Loucy (cell line): ENCODE measurements at regions not wholly inside any gene's neighbourhood (a gene's known extent, or its start where the extent isn't known, plus 50 kb on each side); places are given as distances from the start of the nearest gene placed in this dataset.

Experiments
- H2AFZ ChIP-seq: fragments of 200-600 bp; sonication (generic); 2 replicates; pipeline ENCODE4 v1.6.0; 2016; ENCODE audit warnings: antibody characterized with exemption, mild to moderate bottlenecking, low read length, moderate library complexity
- H3F3A ChIP-seq: fragments of 200-600 bp; 2 replicates; pipeline ENCODE4 v1.6.0; 2016; ENCODE audit warnings: antibody characterized with exemption, low read depth, mild to moderate bottlenecking
- H3K27me3 ChIP-seq: fragments of 200-600 bp; sonication (generic); 2 replicates; pipeline ENCODE4 v1.6.1; 2014; ENCODE audit warnings: low read length, mild to moderate bottlenecking; ENCODE audit not compliant: insufficient read depth, poor library complexity, severe bottlenecking
- H3K36me3 ChIP-seq: fragments of 200-600 bp; sonication (generic); 2 replicates; pipeline ENCODE4 v1.6.1; 2016; ENCODE audit warnings: low read length; ENCODE audit not compliant: insufficient read depth
- H3K4me1 ChIP-seq: fragments of 200-600 bp; sonication (generic); 2 replicates; pipeline ENCODE4 v1.5.1; 2014; ENCODE audit warnings: low read length, mild to moderate bottlenecking; ENCODE audit not compliant: insufficient read depth, poor library complexity, severe bottlenecking
- H3K4me2 ChIP-seq: fragments of 200-600 bp; sonication (generic); 2 replicates; pipeline ENCODE4 v1.6.0; 2014; ENCODE audit warnings: antibody characterized with exemption, low read length, low read depth, mild to moderate bottlenecking; ENCODE audit not compliant: poor library complexity, severe bottlenecking
- H3K4me3 ChIP-seq: fragments of 200-600 bp; sonication (generic); 2 replicates; pipeline ENCODE4 v1.5.1; 2014; ENCODE audit warnings: low read length, mild to moderate bottlenecking, mixed read lengths; ENCODE audit not compliant: poor library complexity, severe bottlenecking
- H3K79me2 ChIP-seq: fragments of 200-600 bp; sonication (generic); 2 replicates; pipeline ENCODE4 v1.6.1; 2014; ENCODE audit warnings: low read length; ENCODE audit not compliant: insufficient read depth
- H3K9ac ChIP-seq: fragments of 200-600 bp; sonication (generic); 2 replicates; pipeline ENCODE4 v1.6.0; 2014; ENCODE audit warnings: mild to moderate bottlenecking, low read depth, low read length, moderate library complexity; ENCODE audit not compliant: poor library complexity, severe bottlenecking
- H3K9me2 ChIP-seq: fragments of 200-600 bp; sonication (generic); replicated peaks from 2 replicates; pipeline ENCODE4 v1.6.1; 2016; ENCODE audit warnings: low read depth, low read length, mixed read lengths
- H3K9me3 ChIP-seq: fragments of 200-600 bp; sonication (generic); 2 replicates; pipeline ENCODE4 v1.6.1; 2014; ENCODE audit warnings: mild to moderate bottlenecking, antibody characterized with exemption, low read length, low read depth; ENCODE audit not compliant: insufficient read depth
- H4K20me1 ChIP-seq: fragments of 200-600 bp; sonication (generic); 2 replicates; pipeline ENCODE4 v1.6.0; 2014; ENCODE audit warnings: antibody characterized with exemption, low read length, mild to moderate bottlenecking; ENCODE audit not compliant: insufficient read depth, poor library complexity, severe bottlenecking
- EZH2phosphoT487 ChIP-seq: fragments of 200-600 bp; IDR thresholded peaks from 2 replicates; pipeline ENCODE4 v1.6.1; 2018; ENCODE audit warnings: antibody characterized with exemption, mild to moderate bottlenecking, moderate library complexity, borderline replicate concordance
- TF ChIP-seq, protein P1 (sequence below): fragments of 200-600 bp; sonication (generic); conservative IDR thresholded peaks from 2 replicates; pipeline ENCODE4 v1.5.1; 2014; ENCODE audit warnings: mild to moderate bottlenecking, antibody characterized with exemption, low read length

DNA sequence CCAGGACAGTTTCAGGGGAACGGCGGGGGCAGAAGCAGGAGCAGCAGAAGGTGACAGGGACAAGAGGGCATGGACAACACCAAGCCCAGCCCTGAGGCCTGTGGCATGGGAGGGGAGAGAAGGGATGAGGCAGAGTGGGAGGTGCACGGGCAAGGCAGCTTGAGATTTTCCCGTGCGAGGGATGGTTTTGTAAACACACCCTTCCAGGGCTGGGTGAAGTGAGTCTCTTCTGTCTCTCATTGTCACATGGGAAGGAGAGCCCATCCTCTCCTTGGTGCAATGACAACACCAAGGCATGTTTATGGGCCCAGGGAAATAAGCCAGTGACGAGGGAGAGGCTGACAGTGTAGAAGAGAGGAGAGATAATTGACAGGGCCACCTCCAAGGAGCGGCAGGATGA lies 69.6 kb upstream of the RIOK3 start:
- Histone ChIP-seq H3K9ac (no peak overlapping the region), H3K9me2 (no peaks in the 10 kb centered on the region), H2AFZ (no peak overlapping the region), H3K27me3 (no peaks in the 10 kb centered on the region), H3K36me3 (no peaks in the 10 kb centered on the region), H4K20me1 (no peaks in the 10 kb centered on the region), H3K79me2 (no peaks in the 10 kb centered on the region), H3K4me2 (no peak overlapping the region), H3F3A (no peaks in the 10 kb centered on the region), H3K4me3 (no peak overlapping the region), H3K9me3 (no peaks in the 10 kb centered on the region), H3K4me1 (peaks cover 20% of the 10 kb centered on the region)
- no peak for TF ChIP-seq EZH2phosphoT487
- TF ChIP-seq, protein P1, sequence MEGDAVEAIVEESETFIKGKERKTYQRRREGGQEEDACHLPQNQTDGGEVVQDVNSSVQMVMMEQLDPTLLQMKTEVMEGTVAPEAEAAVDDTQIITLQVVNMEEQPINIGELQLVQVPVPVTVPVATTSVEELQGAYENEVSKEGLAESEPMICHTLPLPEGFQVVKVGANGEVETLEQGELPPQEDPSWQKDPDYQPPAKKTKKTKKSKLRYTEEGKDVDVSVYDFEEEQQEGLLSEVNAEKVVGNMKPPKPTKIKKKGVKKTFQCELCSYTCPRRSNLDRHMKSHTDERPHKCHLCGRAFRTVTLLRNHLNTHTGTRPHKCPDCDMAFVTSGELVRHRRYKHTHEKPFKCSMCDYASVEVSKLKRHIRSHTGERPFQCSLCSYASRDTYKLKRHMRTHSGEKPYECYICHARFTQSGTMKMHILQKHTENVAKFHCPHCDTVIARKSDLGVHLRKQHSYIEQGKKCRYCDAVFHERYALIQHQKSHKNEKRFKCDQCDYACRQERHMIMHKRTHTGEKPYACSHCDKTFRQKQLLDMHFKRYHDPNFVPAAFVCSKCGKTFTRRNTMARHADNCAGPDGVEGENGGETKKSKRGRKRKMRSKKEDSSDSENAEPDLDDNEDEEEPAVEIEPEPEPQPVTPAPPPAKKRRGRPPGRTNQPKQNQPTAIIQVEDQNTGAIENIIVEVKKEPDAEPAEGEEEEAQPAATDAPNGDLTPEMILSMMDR = no peak

DNA sequence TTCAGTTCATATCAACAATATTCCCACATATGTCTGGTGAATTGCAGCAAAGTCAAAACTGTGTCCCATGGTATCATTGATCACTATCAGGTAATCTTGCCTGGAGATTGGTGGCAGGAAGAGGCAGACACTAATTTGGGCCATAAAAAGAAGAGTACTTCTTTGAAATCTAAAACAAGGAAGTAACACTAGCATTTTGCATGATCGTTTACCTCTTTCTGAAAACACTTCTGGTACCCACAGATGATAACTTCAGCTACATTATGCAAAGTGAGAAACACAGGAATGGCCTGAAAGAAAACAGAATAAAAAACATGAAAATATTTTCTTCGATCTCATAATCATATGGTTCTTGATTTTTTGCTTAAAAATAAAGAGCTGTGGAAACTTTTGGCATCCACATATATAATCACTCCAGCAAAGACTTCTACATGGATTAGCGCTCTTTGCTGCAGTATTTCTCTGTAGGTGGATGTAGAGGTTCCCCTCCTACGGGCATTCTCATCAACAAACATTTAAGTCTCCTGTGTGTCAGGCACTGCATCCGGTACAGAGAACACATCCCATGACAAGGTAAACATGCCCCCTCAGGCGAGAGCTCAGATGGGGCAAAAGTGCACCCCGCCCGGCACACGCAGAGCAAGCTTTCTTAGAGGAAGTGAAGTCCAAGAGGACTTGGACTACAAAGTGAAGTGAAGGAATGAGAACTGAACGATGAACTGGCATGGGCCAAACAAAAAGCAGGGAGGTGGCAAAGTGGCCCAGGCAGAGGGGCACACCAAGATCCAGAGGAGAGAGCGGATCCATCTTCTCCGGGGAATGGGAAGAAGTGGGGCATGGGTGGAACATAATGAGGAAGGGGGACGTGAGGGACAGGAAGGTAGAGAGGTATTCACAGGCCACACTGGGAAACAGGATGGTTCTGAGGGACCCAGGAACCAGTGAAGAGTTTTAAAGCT lies 68.0 kb upstream of the RIOK3 start:
- Histone ChIP-seq H3K4me2 (no peak overlapping the region), H3K27me3 (no peaks in the 10 kb centered on the region), H3K9me3 (no peaks in the 10 kb centered on the region), H3K36me3 (no peaks in the 10 kb centered on the region), H3K9ac (no peak overlapping the region), H3K4me1 (peaks cover 20% of the 10 kb centered on the region), H4K20me1 (no peaks in the 10 kb centered on the region), H3F3A (no peaks in the 10 kb centered on the region), H2AFZ (peak overlapping the region; percentile 29; the same call in 1 of the 2 replicates), H3K9me2 (no peaks in the 10 kb centered on the region), H3K4me3 (no peak overlapping the region), H3K79me2 (no peaks in the 10 kb centered on the region)
- no peak for TF ChIP-seq EZH2phosphoT487
- TF ChIP-seq, protein P1 = no peak

DNA sequence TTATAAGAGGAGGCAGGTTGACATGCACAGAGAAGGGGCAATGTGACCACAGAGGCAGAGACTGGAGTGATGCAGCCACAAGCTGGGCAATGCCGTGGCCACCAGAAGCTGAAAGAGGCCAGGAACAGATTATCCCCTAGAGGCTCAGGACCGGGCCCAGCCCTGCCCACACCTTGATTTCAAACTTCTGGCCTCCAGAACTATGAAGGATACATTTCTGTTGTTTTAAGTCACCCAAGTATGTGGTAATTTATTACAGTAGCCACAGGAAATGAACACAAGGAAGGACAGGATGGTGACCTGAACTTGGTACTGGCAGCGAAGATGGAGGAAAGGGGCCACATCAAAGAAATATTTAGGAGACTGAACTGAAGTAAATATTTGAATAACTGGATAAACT lies 66.8 kb upstream of the RIOK3 start:
- no peaks in the 10 kb centered on the region for H4K20me1 ChIP-seq
- peaks cover 20% of the 10 kb centered on the region for H3K4me1 ChIP-seq
- H3K9ac ChIP-seq = no peak overlapping the region
- no peaks in the 10 kb centered on the region for H3F3A ChIP-seq
- H3K36me3 ChIP-seq = no peaks in the 10 kb centered on the region
- no peaks in the 10 kb centered on the region for H3K79me2 ChIP-seq
- no peak overlapping the region for H2AFZ ChIP-seq
- TF ChIP-seq, protein P1 = no peak
- no peak for TF ChIP-seq EZH2phosphoT487
- H3K27me3 ChIP-seq = no peaks in the 10 kb centered on the region
- H3K4me3 ChIP-seq = no peak overlapping the region
- H3K9me2 ChIP-seq = no peaks in the 10 kb centered on the region
- no peaks in the 10 kb centered on the region for H3K9me3 ChIP-seq
- H3K4me2 ChIP-seq = no peak overlapping the region
